H1 (cell line): ENCODE measurements at regions not wholly inside any gene's neighbourhood (a gene's known extent, or its start where the extent isn't known, plus 50 kb on each side); places are given as distances from the start of the nearest gene placed in this dataset.

Source experiments
- ASH2L ChIP-seq: fragments of 200-600, 300-600 bp; sonication (generic); IDR thresholded peaks from one replicate; pipeline ENCODE4 v1.7.1; 2017; ENCODE audit warnings: low read length
- MAFK ChIP-seq: IDR thresholded peaks from 2 replicates; pipeline ENCODE4 v1.6.1; 2012; ENCODE audit warnings: low read depth, mild to moderate bottlenecking, improper control_type of control experiment, low read length
- SAP30 ChIP-seq: fragments of 300-600 bp; sonication (generic); IDR thresholded peaks from 2 replicates; pipeline ENCODE4 v1.7.1; 2012; ENCODE audit warnings: low read length, moderate library complexity, mild to moderate bottlenecking, inconsistent platforms; ENCODE audit not compliant: insufficient read depth, insufficient replicate concordance
- SRF ChIP-seq: IDR thresholded peaks from 2 replicates; pipeline ENCODE4 v1.6.1; 2011; ENCODE audit warnings: mild to moderate bottlenecking, low read depth, low read length, moderate library complexity
- SUZ12 ChIP-seq: fragments of 200-600 bp; sonication (generic); IDR thresholded peaks from 2 replicates; pipeline ENCODE4 v1.6.1; 2012; ENCODE audit warnings: mild to moderate bottlenecking, inconsistent platforms, low read length, moderate library complexity, mixed read lengths

GRCh38 chr6:164011321-164011720 lies 596.8 kb downstream of the QKI start (continued):
- TF ChIP-seq MAFK (no peak), SAP30 (no peak), SRF (no peak), ASH2L (no peak), SUZ12 (no peak)
